Activated effector memory CD4-positive, alpha-beta T cell treated with Interleukin-2 at 50 U/mL for 16 hours (primary cell): ENCODE measurements at regions not wholly inside any gene's neighbourhood (a gene's known extent, or its start where the extent isn't known, plus 50 kb on each side); places are given as distances from the start of the nearest gene placed in this dataset.
"Not testable (repeated sequence)": the region's sequence is repeated elsewhere in the genome, so short reads cannot be mapped to it uniquely, and the experiment has no call there.

Experiments
- DNase-seq: peaks from one replicate; pipeline ENCODE4 v3.0.0-alpha.2; 2020

DNA sequence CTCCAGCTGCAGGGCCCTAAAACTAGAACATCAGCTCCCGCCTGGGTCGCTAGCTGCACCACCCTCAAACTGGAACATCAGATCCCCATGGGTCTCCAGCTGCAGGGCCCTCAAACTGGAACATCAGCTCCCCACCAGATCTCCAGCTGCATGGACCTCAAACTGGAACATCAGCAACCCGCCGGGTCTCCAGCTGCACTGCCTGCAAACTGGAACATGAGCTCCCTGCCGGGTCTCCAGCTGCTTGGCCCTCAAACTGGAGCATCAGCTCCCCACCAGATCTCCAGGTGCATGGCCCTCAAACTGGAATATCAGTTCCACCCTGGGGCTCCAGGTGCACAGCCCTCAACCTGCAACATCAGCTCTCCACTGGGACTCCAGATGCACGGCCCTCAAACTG lies 82.7 kb downstream of the TFRC start:
- not testable (repeated sequence) for DNase-seq

DNA sequence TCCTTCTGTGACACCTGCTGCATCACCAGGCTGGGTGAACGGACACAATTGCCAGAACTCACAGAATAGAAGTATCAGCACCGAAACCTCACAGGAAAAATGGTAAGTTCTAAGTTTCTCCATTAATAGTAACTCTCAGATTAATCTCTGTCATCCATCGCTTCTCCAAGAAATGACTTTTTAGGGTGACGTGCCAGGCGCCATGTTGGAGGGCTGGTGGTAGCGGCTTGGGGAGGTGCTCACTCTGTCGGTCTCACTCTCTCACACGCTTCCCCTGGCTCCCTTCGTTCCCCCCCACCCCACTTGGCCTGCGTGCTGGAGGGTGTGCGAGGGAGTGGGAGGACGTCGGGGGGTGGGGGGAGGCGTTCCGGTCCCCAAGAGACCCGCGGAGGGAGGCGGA lies 85.6 kb downstream of the TFRC start:
- DNase-seq = not testable (repeated sequence)

DNA sequence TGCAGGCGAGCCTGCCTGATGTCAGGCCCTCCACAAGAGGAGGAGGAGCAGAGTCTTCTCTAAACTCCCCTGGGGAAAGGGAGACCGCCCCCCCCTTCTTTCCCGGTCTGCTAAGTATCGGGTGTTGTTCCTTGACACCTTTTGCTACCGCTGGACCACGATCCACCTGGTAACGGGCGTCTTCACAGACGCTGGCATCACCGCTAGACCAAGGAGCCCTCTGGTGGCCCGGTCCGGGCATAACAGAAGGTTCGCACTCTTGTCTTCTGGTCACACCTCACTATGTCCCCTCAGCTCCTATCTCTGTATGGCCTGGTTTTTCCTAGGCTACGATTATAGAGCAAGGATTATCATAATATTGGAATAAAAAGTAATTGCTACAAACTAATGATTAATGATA lies 86.0 kb upstream of the TNK2 start:
- peak; percentile 60 for DNase-seq

DNA sequence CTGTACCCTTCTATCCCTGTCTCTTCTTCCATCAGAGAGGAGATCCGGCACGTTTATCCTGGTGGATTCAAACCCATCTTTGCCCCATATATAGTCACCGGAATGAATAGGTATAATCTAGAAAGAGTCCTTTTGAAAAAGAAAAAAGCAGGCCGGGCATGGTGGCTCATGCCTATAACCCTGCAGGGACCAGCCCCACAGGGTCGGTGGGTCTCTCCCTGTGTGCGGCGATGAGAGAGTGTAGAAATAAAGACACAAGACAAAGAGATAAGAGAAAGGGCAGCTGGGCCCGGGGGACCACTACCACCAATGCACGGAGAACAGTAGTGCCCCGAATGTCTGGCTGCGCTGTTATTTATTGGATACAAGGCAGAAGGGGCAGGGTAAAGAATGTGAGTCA lies 85.3 kb upstream of the TNK2 start:
- not testable (repeated sequence) for DNase-seq

DNA sequence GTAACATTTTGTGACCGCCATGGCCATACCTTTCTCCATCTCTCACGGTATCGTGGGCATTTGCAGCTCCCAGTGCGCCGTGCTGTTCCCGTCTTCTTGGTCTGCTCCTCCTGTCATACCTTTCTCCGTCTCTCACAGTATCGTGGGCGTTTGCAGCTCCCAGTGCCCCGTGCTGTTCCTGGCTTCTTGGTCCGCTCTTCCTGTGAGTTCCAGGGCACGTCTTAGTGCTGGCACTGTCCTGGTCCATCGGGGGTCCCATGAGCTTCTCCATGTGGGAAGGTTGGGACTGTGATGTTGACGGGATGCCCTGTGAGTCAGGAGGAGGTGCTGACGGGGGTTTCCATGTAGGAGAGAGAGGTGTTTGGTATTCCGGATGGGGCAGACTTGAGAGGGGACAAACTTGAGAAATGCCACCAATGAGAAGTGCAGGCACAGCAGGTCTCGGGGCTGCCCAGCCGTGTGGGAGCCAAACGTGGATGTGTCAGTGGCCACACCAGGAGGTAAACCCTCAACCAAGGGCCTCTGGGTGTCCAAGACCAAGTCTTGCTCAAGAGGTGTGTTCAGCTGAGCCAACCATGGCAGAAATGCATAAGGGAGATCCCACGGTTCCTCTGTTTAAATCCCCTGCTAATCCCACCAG lies 84.7 kb upstream of the TNK2 start:
- not testable (repeated sequence) for DNase-seq

DNA sequence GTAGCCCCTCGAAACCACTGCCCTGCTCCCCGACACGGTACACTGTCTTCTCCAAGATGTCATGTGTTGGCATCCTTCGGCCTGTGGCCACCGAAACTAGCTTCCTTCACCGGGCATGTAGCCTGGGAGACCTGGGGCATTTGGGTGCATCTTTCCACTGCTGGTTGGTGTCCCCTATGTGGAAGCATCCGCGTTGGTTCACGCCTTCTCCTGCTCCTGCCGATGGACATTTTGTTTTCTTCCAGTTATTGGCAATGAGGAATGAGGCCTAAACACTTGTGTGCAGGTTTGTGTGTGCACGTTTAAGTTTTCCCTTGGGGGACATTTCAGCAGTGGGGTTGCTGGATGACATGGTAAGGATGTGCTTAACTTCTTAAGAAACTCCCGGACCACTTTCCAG lies 83.6 kb upstream of the TNK2 start:
- not testable (repeated sequence) for DNase-seq

DNA sequence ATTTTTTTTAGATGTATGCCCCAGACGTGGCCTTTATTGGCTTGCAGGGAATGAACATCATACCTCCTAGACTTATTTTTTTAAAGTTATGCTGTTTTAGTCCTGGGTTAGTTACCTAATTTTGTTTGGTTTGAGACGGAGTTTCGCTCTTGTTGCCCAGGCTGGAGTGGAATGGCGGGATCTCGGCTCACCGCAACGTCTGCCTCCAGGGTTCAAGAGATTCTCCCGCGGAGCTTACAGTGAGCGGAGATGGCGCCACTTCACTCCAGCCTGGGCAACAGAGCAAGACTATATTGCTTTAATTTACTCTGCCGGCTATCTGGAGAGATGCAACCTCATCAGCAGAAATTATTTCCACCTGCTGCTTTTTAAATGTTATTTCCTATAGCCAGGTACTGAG lies 82.9 kb upstream of the TNK2 start:
- DNase-seq = not testable (repeated sequence)

DNA sequence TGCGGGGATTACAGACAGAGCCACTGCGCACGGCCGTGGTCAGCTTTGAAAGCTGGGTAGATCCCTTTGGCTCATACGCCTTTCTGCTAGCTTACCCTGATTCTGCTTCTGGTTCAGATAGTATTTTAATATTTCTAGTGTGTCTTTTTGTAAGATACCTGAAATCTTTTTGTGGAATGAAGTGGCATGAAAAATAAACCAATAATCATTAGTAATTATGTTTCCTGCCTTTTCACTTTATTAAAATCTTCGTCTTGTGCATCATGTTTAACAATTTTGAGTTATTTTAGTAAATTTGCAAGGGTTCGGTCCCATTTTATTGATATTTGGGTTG lies 82.5 kb upstream of the TNK2 start:
- not testable (repeated sequence) for DNase-seq

DNA sequence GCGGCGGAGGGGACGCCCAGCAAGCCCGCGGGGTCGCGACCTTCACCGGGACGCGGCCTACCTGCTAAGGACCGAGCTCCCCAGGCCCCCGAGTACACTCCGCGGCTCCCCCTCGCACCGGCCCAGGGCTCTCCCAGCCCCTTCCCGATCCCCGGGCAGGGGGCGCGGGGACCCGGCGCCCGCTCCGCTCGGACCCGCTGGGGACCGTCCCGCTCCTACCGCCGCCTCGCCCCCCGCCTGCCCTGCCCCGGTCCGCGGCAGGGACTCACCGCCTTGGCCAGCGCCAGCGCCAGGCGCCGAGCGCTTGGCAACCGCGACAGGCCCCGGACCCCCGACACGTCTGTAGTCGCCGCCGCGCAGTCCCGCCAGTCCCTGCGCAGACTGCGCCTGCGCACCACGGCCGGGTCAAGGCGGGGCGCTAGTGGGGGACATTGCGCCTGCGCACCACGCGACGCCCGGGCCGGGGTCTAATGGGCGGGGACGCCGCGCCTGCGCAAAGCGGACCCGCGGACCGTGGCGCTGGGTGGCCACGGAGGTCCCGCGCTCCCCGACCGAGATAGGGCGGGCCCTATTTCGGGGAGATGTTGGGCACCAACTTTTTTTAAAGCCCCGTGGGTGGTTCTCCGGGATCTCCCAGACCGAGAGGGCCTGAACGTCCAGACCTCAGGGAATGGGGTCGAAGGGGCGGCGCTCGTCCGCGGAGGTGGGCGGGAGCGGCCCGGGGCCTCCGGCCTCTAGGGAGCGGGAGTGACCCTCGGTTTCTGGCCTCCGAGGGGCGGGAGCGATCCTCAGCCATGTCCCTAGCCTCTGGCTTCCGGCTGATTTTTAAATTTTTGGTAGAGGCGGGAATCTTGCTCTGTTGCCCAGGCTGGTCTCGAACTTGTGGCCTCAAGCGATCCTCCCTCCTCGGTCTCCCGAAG lies 81.8 kb upstream of the TNK2 start:
- DNase-seq = peak; percentile 85

DNA sequence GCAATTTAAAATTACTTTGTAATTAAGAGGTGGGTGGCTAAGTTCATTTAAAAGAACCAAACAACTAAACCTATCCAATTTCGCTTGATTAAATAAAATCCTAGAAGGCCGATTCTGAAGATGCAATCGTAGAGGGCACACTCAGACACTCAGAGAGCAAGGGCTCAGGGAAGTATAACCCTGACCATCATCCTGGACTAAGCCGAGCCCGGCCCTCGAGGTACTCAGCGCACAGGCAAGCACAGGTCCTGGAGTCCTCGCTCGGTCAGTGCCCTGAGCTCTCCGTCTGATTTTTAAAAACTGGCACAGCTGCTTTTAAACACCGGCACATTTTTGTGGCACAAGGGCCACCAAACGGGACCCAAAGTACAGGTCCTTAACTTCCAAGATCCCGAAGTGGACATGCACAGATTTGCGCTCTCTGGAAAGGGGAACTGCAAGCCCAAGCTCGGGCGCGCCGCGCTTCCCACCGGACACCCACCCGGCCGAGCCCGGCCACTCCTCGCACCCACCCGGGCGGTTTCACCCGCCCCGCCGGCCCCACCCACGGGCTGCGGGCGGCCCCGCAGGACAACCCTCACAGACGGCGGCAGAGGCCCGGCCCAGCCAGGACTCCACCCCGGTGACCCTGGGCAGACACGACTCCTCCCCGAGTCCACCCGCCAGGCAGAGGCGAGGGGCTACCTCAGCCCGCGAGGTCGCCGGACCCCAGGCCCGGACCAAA lies 81.0 kb upstream of the TNK2 start:
- peak; percentile 13 for DNase-seq

DNA sequence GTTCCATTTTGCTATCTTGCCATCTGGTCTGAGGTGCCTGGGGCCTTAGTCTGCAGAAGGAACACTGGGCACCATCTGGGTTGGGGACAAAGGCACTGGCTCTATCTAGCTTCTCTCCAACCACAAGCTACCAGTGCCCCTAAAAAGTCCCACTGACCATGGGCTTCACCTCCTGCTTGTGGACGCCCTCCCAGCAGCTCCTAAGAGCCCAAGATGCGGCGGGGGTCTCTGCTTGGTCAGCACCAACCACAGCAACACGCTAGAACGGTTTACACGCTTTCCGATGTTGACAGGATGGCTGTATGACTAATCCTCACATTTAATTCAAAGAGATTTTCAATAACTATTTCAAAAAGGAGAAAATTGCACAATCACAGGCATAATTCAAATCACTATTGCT lies 80.4 kb upstream of the TNK2 start:
- DNase-seq = not testable (repeated sequence)

DNA sequence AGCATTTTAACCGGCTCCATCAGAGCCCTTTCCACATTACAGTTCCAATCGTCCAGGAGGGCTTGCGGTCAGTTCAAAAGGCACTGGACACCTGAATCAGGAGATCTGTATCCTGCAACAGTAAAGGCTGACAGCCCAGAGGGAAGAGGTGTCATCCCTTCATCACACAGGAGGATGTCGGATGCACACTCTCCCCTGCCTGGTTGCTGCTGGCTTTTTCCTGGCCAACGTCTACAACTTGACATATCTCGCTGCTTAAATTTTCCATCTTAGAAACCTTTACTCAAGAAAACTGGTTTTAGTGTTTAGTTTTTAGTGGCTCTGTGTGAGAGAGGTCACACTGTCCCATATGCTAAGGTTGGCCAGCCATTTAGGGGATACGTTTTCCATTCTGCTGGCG lies 78.7 kb upstream of the TNK2 start:
- not testable (repeated sequence) for DNase-seq

DNA sequence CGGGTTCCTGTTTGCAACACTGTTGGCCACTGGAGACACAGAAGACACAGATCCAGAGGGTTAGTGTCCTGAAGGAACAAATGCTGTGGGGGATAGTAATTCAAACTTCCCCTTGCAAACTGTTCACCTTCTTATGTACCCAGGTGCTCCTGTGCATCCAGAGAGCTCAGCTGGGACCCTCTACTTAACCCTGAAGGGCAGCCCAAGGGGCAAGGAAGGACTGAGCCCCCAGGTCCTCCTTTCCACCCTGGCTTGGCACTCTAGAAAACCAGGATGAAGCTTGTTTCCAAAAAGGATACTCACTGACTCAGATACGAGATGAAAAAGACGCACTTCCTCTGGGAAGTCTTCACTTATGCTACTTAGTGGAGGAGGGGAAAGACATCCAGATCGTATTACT lies 78.2 kb upstream of the TNK2 start:
- DNase-seq = not testable (repeated sequence)

DNA sequence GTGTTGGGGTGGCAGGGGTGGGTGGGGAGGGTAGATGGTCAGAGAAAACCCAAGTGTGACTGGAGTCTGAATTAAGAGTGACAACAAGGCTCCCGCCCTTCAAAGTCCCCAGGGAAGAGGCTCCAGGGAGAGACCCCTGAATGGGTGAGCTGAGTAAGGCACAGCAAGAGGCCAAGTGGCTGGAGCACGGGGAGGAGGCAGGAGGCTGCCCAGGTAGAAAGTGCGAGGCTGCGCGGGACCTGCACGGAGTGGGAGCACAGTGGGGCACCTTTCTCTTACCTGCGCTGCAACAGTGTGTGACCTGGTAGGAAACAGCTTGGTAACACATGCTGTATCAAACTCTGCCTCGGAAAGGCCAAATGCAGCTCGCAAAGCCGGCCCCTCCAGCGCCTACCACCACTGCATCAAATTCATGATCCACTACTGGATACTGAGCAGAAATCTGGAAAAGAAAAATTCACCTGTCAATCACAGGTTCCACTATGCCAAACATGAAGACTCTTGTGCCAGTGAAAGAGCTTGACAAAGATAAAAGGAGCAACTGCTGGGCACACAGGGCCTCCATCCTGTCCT lies 77.1 kb upstream of the TNK2 start:
- not testable (repeated sequence) for DNase-seq

DNA sequence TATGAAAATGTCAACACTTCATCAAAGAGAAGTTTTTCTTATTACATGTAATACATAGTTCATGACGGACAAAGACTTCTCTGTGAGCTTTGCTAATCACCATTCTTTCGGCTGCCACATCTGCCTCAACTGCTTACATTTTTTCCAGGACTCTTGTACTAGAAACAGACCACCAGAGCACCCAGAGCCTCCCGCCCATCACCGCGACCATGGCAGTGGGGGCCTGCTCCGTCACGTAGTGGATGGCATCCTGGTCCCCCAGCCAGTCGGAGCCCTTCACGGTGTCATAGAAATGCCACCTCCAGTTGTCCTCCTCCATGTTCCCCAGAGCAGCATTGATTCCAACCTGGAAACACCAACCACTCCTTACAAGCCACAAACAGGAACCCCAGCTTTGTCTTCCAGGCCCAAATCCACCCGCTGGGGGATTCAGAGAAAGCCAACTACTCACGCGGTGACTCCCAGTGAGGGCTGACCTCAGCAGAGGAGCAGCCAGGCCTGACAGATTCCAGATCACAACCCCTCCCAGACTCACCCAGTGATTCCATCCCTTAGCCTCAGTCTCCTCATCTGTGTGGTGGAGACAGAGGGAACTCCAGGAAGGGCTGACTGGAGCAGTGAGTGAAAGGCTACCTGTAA lies 76.2 kb upstream of the TNK2 start:
- DNase-seq = not testable (repeated sequence)

DNA sequence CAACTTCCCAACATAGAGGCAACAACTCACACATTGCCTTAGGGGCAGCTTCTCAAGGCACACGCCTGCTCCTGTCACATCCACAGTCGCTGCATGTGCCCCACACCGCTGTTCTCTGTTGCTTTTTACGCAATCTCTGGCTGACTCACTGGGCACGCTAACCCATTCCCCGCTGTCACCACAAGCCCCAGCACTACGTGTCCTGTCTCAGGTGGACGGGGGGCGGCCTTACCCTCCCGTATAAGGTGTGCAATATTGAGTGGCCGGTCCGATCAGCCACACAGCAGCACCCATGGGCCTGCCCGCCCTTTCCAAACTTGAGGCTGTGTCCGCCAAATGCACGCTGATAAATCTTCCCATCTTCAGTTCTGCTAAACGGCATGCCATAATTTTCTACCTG lies 75.5 kb upstream of the TNK2 start:
- DNase-seq = not testable (repeated sequence)

DNA sequence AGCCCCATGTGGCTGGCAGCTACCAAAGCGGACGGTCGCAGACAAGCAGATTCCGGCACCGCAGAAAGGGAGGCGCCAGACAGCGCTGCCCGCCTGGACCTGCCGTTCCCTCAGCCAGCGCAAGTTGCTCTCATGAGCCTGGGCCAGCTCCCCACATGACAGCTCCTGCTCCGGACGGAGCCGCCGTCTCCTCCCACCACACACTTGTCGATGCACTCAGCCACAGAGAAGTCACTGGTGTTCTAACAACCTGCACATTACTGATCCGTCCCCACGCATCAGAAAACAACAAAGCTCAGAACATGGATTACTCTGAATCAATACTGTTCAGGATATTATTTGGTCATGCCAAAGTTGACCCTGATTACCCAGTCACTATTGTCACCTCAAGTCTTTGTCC lies 74.4 kb upstream of the TNK2 start:
- DNase-seq = not testable (repeated sequence)

DNA sequence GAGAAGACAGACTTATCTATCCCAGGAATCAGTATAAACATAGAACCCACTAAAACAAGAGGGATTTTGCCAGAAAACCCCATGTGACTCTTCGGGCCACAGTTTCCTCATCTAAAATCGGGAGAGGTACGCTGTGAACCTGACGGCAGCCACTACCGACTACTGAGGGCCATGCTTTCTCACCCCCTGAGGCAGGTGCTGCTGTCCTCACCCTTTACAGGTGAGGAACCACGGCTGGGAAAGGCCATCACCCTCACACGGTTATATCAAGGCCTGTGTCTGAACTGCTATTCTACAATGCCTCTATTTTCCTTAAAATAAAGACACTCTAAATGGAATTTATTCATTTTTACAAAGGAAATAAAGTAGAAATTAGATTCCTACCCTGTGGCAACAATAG lies 73.4 kb upstream of the TNK2 start:
- not testable (repeated sequence) for DNase-seq

DNA sequence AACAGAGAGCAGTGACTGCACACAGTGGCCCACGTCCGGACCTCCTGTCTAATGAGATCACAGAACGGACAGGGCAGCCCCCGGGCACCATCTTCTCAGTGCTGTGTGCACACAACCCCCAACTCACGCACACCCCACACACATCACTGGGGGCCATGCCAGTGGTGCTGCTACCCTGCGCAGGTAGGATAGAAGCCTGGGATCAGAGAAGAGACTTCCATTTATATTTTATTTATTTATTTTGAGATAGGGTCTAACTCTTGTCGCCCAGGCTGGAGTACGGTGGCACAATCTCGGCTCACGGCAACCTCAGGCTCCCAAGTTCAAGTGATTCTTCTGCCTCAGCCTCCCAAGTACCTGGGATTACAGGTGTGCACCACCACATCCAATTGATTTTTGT lies 71.5 kb upstream of the TNK2 start:
- DNase-seq = not testable (repeated sequence)

DNA sequence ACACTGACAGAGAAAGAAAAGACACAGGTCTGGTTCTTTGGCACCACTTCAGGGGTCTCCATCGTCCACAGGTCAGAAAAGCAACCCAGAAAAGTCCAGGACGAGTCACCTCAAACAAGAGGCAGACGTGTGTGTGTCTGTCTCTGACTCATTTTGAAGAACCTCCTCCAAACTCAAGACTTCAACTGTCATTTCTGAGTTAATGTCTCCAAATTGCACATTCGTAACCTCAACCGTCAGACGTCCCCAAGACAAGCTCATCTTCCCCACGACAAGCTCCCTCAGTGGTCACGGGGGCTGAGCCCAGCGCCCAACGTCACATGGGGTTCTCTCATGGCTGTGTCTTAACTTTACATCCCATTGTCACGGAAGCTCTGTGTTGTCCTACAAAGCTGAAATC lies 70.2 kb upstream of the TNK2 start:
- not testable (repeated sequence) for DNase-seq

DNA sequence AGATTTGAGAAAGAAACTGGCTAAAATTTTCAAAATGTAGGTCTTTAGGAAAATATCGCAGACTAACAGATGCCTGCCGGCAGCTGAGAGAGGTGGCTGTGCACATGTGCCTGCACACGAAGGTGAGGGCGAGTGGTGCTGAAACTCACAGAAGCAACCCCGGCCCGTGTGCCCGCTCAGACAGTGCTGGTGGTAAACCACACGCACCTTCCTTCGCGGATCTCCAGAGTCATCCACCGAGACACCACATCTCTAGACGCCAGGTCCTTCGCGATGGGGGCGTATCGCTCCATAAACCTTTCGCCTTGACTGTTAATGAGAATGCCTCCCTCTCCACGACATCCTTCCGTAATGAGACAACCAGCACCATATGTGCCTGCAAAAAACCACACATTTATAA lies 68.5 kb upstream of the TNK2 start:
- DNase-seq = not testable (repeated sequence)

DNA sequence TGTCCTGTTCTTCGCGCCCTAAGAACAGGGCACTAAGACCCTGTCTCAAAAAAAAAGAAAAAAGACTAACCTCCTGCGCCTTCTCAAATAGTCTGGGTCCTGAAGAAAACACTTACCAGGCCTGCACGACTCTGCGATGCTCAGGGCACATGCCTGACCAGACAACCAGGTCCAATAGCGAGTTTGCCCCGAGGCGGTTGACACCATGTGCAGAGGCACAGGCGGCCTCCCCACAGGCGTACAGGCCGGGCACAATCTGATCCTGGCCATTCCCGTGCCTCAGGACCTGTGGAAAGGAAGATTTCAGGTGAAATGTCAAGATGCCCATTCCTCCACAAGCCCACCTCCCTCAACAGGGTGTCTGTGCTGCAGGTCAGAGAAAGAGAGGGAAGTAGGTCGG lies 65.9 kb upstream of the TNK2 start:
- not testable (repeated sequence) for DNase-seq

DNA sequence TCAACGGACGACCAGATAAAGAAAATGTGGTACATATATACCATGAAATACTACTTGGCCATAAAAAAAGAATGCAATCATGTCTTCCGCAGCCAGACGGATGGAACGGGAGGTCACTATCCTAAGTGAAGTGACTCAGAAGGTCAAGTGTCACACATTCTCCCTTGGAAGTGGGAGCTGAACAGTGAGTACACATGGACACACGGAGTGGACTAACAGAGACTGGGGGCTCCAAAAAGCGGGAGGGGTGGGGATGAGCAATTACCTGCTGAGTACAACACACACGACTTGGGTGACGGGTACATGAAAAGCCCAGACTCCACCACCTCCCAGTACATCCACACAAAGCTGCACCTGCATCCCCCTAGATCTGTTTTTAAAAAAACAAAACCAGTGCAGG lies 62.5 kb upstream of the TNK2 start:
- DNase-seq = not testable (repeated sequence)
